ENCODE measurements at regions not wholly inside any gene's neighbourhood (a gene's known extent, or its start where the extent isn't known, plus 50 kb on each side); places are given as distances from the start of the nearest gene placed in this dataset.

- DNase-seq (ENCODE audit: low spot score) = no peak
- in situ Hi-C loops (cut with MboI; ENCODE audit: low sequenced_read_pairs, unreplicated experiment) = no loop called here
- TF ChIP-seq CTCF (IDR thresholded peaks at IDR 0.05; ENCODE audit: borderline replicate concordance, control extremely low read depth, extremely low read depth, insufficient read depth, missing control alignments) = no peak
These were observed 240.5 kb upstream of the TUT7 start for GRCh38 chr9:86594724-86595123.

- in situ Hi-C loops (cut with MboI; ENCODE audit: low sequenced_read_pairs, unreplicated experiment) = no loop called here
- no peak for DNase-seq (ENCODE audit: low spot score)
- no peak for TF ChIP-seq CTCF (IDR thresholded peaks at IDR 0.05; ENCODE audit: borderline replicate concordance, control extremely low read depth, extremely low read depth, insufficient read depth, missing control alignments)
These were observed 237.3 kb upstream of the TUT7 start for GRCh38 chr9:86591472-86591871.

GRCh38 chr9:86589730-86590129 lies 235.5 kb upstream of the TUT7 start:
- no peak for DNase-seq (ENCODE audit: low spot score)
- no peak for TF ChIP-seq CTCF (IDR thresholded peaks at IDR 0.05; ENCODE audit: borderline replicate concordance, control extremely low read depth, extremely low read depth, insufficient read depth, missing control alignments)
- in situ Hi-C loops (cut with MboI; ENCODE audit: low sequenced_read_pairs, unreplicated experiment) = no loop called here

GRCh38 chr9:86589273-86589672 lies 235.1 kb upstream of the TUT7 start:
- no peak for DNase-seq (ENCODE audit: low spot score)
- TF ChIP-seq CTCF (IDR thresholded peaks at IDR 0.05; ENCODE audit: borderline replicate concordance, control extremely low read depth, extremely low read depth, insufficient read depth, missing control alignments) = no peak
- in situ Hi-C loops (cut with MboI; ENCODE audit: low sequenced_read_pairs, unreplicated experiment) = no loop called here

DNA sequence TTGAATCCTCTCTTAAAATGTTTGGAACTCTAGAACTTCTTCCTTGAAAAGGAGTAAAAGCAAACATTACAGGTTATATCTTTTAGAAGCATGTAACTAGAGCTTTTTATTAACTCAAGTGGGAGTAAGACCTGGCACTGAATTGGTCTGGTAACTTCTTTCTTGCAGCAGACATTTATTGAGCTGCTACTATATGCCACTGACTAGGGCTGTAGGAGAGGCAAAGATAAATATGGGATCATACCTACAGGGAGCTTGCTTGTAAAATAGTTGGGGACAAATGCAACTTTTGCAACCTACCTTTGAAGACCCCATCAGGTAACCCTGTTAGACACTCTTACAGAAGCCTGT lies 231.9 kb upstream of the TUT7 start:
- no peak for DNase-seq (ENCODE audit: low spot score)
- TF ChIP-seq CTCF (IDR thresholded peaks at IDR 0.05; ENCODE audit: borderline replicate concordance, control extremely low read depth, extremely low read depth, insufficient read depth, missing control alignments) = no peak
- in situ Hi-C loops (cut with MboI; ENCODE audit: low sequenced_read_pairs, unreplicated experiment) = no loop called here

DNA sequence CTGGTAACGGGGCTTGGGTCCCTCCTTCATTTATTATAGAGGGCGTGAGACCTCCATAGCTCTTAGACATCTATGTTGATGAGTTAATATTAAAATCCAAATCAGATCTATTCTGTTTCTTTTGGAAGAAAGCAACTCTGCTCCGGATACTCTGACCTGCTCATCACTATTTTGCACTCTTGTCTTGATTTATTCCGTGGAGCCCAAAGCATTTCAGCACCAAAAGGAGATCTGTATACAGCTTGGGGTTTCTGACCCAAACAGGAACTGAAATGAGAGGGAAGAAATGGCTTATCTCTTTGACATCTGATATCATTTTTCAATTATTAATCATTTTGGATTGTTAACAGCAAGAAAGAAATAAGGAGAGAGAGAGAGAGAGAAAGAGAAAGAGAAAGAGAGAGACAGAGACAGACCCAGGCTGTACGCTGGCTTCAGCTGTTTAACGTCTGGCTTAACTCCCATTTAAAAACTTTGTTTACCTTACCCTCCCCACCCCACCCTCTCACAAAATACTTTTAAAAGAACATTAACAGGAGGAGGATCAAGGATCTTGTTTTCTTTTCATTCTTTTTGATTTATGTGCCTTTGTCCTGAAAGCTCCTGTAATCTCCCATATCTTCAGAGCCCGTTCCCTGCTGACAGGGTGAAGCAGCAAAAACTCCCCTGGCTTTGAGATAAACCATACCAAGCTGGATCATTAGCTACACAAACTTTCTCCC lies 231.4 kb upstream of the TUT7 start:
- DNase-seq (ENCODE audit: low spot score) = no peak
- in situ Hi-C loops (cut with MboI; ENCODE audit: low sequenced_read_pairs, unreplicated experiment) = no loop called here
- TF ChIP-seq CTCF (IDR thresholded peaks at IDR 0.05; ENCODE audit: borderline replicate concordance, control extremely low read depth, extremely low read depth, insufficient read depth, missing control alignments) = no peak

All from GM13976 (cell line).